ENCODE measurements at regions not wholly inside any gene's neighbourhood (a gene's known extent, or its start where the extent isn't known, plus 50 kb on each side); places are given as distances from the start of the nearest gene placed in this dataset.

- no peaks in the 10 kb centered on the region for H3F3A ChIP-seq (ENCODE audit: insufficient read depth)
- no peaks in the 10 kb centered on the region for H3K36me3 ChIP-seq (ENCODE audit: low read depth)
- H3K4me2 ChIP-seq (ENCODE audit: unreplicated experiment), result no peak overlapping the region
- no peaks in the 10 kb centered on the region for H3K9me2 ChIP-seq (ENCODE audit: insufficient read depth)
- DNase-seq, result no peak
- H3K9ac ChIP-seq, result no peak overlapping the region
- H3K4me3 ChIP-seq, result no peak overlapping the region
- no peaks in the 10 kb centered on the region for H3K9me3 ChIP-seq (ENCODE audit: low read depth)
- H3K4me1 ChIP-seq (ENCODE audit: insufficient read depth), result no peaks in the 10 kb centered on the region
- no peak overlapping the region for H2AFZ ChIP-seq
- no peaks in the 10 kb centered on the region for H3K27me3 ChIP-seq (replicated peaks; ENCODE audit: insufficient read depth)
- H3K79me2 ChIP-seq (ENCODE audit: insufficient read depth), result no peaks in the 10 kb centered on the region
- in situ Hi-C loops (cut with MboI), result no loop called here
- TF ChIP-seq EZH2 (IDR thresholded peaks at IDR 0.05; ENCODE audit: insufficient read depth, poor library complexity, severe bottlenecking) (no peak), EZH2phosphoT487 (IDR thresholded peaks at IDR 0.05; ENCODE audit: insufficient read depth, low read depth) (no peak)
- H3K27ac ChIP-seq, result no peak overlapping the region
- H4K20me1 ChIP-seq (ENCODE audit: insufficient read depth), result no peaks in the 10 kb centered on the region
These were observed 765.3 kb downstream of the MED13L start for GRCh38 chr12:115511986-115512711.

GRCh38 chr12:115511305-115511704, 766.2 kb downstream of the MED13L start:
- Histone ChIP-seq H3K4me3 (no peak overlapping the region), H2AFZ (no peak overlapping the region), H3K4me1 (ENCODE audit: insufficient read depth) (no peaks in the 10 kb centered on the region), H3K4me2 (ENCODE audit: unreplicated experiment) (no peak overlapping the region), H3K79me2 (ENCODE audit: insufficient read depth) (no peaks in the 10 kb centered on the region), H3K9me3 (ENCODE audit: low read depth) (no peaks in the 10 kb centered on the region), H3F3A (ENCODE audit: insufficient read depth) (no peaks in the 10 kb centered on the region), H3K9ac (no peak overlapping the region), H4K20me1 (ENCODE audit: insufficient read depth) (no peaks in the 10 kb centered on the region), H3K27me3 (replicated peaks; ENCODE audit: insufficient read depth) (no peaks in the 10 kb centered on the region), H3K27ac (no peak overlapping the region), H3K9me2 (ENCODE audit: insufficient read depth) (no peaks in the 10 kb centered on the region), H3K36me3 (ENCODE audit: low read depth) (no peaks in the 10 kb centered on the region)
- in situ Hi-C loops (cut with MboI), result no loop called here
- TF ChIP-seq EZH2phosphoT487 (IDR thresholded peaks at IDR 0.05; ENCODE audit: insufficient read depth, low read depth) (no peak), EZH2 (IDR thresholded peaks at IDR 0.05; ENCODE audit: insufficient read depth, poor library complexity, severe bottlenecking) (no peak)
- WGBS, 2 experiments (ENCODE audit: low coverage in 1 of 2, low lambda C conversion rate in 2 of 2, missing lambda C conversion rate in 2 of 2), result 47 to 67% methylated on average over 2 of the region's 2 CpGs
- no peak for DNase-seq

GRCh38 chr12:115508990-115509389, 768.5 kb downstream of the MED13L start:
- Histone ChIP-seq H3K27me3 (replicated peaks; ENCODE audit: insufficient read depth) (no peaks in the 10 kb centered on the region), H3F3A (ENCODE audit: insufficient read depth) (no peaks in the 10 kb centered on the region), H3K9me2 (ENCODE audit: insufficient read depth) (no peaks in the 10 kb centered on the region), H4K20me1 (ENCODE audit: insufficient read depth) (no peaks in the 10 kb centered on the region), H2AFZ (no peak overlapping the region), H3K4me1 (ENCODE audit: insufficient read depth) (no peaks in the 10 kb centered on the region), H3K4me2 (ENCODE audit: unreplicated experiment) (no peak overlapping the region), H3K36me3 (ENCODE audit: low read depth) (no peaks in the 10 kb centered on the region), H3K4me3 (no peak overlapping the region), H3K9ac (no peak overlapping the region), H3K79me2 (ENCODE audit: insufficient read depth) (no peaks in the 10 kb centered on the region), H3K27ac (no peak overlapping the region), H3K9me3 (ENCODE audit: low read depth) (no peaks in the 10 kb centered on the region)
- DNase-seq, result no peak
- in situ Hi-C loops (cut with MboI), result no loop called here
- TF ChIP-seq EZH2phosphoT487 (IDR thresholded peaks at IDR 0.05; ENCODE audit: insufficient read depth, low read depth) (no peak), EZH2 (IDR thresholded peaks at IDR 0.05; ENCODE audit: insufficient read depth, poor library complexity, severe bottlenecking) (no peak)
- WGBS, 2 experiments (ENCODE audit: low coverage in 1 of 2, low lambda C conversion rate in 2 of 2, missing lambda C conversion rate in 2 of 2), result 89 to 96% methylated on average over 4 of the region's 4 CpGs

GRCh38 chr12:115507951-115508722, 769.4 kb downstream of the MED13L start:
- Histone ChIP-seq H3K4me1 (ENCODE audit: insufficient read depth) (no peaks in the 10 kb centered on the region), H3K27me3 (replicated peaks; ENCODE audit: insufficient read depth) (no peaks in the 10 kb centered on the region), H3K9me2 (ENCODE audit: insufficient read depth) (no peaks in the 10 kb centered on the region), H3K9me3 (ENCODE audit: low read depth) (no peaks in the 10 kb centered on the region), H3K9ac (no peak overlapping the region), H3F3A (ENCODE audit: insufficient read depth) (no peaks in the 10 kb centered on the region), H2AFZ (no peak overlapping the region), H3K4me3 (no peak overlapping the region), H3K4me2 (ENCODE audit: unreplicated experiment) (no peak overlapping the region), H3K27ac (no peak overlapping the region), H4K20me1 (ENCODE audit: insufficient read depth) (no peaks in the 10 kb centered on the region), H3K36me3 (ENCODE audit: low read depth) (no peaks in the 10 kb centered on the region), H3K79me2 (ENCODE audit: insufficient read depth) (no peaks in the 10 kb centered on the region)
- in situ Hi-C loops (cut with MboI), result no loop called here
- WGBS, 2 experiments (ENCODE audit: low coverage in 1 of 2, low lambda C conversion rate in 2 of 2, missing lambda C conversion rate in 2 of 2), result 73 to 74% methylated on average over 10 of the region's 10 CpGs
- TF ChIP-seq EZH2 (IDR thresholded peaks at IDR 0.05; ENCODE audit: insufficient read depth, poor library complexity, severe bottlenecking) (no peak), EZH2phosphoT487 (IDR thresholded peaks at IDR 0.05; ENCODE audit: insufficient read depth, low read depth) (no peak)
- DNase-seq, result no peak

All from GM23248 (cell line).